HG02623 (cell line): ENCODE measurements at regions not wholly inside any gene's neighbourhood (a gene's known extent, or its start where the extent isn't known, plus 50 kb on each side); places are given as distances from the start of the nearest gene placed in this dataset.
"Not testable (repeated sequence)": the region's sequence is repeated elsewhere in the genome, so short reads cannot be mapped to it uniquely, and the experiment has no call there.

ENCODE experiments used
- ATAC-seq: cut with Tn5 transposase; IDR thresholded peaks from one replicate; pipeline ENCODE4 v1.9.1; 2021; ENCODE audit warnings: moderate library complexity; ENCODE audit not compliant: unreplicated experiment

DNA sequence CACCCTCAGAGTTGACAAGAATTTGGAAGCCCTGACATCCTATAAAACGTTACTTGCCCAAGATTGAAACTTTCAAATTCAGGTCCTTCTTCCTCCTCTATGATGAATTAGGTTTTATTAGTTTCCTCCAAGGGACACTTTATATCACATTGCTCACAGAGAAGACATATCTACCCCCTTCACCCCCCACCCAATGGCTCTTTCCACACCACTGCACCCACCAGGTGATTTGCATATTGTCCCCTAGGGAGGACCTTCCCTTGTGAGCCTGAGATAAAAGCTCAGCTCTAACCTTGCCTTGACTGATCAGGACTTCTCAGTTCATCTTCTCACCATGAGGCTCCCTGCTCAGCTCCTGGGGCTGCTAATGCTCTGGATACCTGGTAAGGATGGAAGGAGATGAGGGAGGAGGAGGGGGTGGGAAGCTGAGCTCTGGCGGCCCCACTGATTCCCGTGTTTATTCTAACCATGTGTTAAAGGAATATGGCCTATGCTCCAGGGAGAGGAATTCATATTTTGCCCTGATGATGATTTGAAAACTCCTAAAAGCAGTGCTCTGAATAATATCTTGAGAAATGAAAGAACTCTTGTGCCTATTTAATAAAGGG lies 1255.8 kb downstream of the RPIA start:
- ATAC-seq: not testable (repeated sequence)

DNA sequence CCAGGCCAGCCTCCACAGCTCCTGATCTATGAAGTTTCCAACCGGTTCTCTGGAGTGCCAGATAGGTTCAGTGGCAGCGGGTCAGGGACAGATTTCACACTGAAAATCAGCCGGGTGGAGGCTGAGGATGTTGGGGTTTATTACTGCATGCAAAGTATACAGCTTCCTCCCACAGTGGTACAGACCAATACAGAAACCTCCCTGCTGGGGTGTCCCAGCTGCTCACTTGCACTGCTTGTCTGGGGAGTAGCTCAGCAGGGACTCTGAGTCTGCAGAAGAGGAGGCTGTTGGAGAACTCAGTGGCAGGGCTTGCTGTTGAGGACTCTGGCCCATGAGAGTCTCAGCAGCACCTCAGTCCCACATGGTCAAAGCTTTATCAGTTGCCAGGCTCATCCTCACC lies 1256.6 kb downstream of the RPIA start:
- not testable (repeated sequence) for ATAC-seq

DNA sequence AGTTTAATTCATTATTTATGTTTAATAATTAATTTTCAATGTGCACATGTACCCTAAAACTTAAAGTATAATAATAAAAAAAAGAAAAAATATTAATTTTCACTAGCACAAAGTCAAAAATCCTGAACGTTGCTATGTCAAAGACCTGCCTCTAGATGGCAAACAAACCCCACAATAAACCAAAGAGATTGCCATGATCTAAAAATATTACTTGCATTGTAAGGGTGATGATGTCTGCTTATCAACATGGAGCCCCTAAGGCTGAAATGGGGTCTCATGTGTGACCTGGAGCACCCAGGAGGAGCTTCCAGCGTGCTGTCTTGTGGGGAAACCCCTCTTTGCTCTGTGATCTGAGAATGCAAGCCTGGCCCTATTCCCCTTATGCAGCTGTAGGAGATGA lies 1259.3 kb downstream of the RPIA start:
- not testable (repeated sequence) for ATAC-seq

DNA sequence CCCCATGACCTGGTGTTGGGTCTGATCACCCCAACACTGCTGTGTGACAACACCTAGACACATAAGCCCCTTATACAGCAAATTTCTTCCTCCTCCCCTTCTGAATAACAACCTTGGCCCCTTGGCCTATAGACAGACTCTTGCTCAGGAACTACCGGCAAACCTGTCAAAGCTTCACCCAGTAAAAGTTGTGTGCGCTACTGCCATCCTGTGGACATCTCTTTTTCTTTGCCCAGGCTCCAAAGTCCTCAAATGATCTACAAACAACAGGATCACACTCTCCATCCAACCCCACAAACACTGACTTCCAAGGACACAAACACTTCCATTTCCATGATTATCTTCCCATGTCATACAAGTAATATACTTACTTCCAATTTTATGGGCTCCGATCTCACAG lies 1265.8 kb downstream of the RPIA start:
- ATAC-seq: not testable (repeated sequence)

DNA sequence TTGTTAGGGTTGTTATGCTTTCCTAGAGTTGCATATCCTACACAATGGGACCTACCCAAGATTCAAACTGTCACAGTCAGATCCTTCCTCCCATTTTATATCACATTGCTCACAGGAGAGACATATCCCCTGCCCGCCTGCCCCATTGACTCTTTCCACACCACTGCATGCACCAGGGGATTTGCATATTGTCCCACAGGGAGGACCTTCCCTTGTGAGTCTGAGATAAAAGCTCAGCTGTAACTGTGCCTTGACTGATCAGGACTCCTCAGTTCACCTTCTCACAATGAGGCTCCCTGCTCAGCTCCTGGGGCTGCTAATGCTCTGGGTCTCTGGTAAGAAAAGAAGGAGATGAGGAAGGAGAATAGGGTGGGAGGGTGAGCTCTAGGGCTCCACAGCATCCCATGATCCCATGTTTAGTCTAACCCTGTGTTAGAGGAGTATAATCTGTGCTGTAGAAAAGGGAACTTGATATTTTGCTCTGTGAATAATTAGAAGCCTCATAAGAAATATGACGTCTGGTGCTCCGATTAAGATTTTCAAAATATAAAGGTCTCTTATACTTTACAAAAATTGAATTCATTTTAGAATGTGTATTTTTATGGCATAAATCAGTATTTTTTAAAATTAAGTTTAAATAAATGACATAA lies 1268.4 kb downstream of the RPIA start:
- ATAC-seq: not testable (repeated sequence)

DNA sequence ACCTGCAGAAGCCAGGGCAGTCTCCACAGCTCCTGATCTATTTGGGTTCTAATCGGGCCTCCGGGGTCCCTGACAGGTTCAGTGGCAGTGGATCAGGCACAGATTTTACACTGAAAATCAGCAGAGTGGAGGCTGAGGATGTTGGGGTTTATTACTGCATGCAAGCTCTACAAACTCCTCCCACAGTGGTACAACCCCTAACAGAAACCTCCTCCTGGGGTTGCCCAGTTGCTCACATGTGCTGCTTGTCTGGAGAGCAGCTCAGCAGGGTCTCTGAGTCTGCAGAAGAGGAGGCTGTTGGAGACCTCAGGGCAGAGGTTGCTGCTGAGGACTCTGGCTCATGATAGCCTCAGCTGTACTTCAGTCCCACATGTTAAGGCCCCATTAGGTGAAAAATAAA lies 1269.1 kb downstream of the RPIA start:
- ATAC-seq: not testable (repeated sequence)

DNA sequence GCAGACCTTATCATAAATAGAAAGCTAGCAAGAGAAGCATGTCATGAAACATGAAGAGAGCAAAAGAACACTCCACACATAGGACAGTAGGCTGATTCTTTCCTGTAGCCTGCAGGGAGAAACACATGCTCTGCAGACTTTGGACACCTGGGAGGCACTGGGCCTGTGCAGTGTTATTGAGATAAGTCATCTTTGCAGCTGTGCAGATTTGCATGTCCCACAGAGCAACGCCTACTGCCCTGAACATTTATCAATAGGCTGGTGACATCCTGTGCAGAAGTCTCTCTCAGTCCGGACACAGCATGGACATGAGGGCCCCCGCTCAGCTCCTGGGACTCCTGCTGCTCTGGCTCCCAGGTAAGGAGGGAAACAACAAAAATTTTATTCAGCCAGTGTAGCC lies 1277.1 kb downstream of the RPIA start:
- ATAC-seq: peak; percentile 68

DNA sequence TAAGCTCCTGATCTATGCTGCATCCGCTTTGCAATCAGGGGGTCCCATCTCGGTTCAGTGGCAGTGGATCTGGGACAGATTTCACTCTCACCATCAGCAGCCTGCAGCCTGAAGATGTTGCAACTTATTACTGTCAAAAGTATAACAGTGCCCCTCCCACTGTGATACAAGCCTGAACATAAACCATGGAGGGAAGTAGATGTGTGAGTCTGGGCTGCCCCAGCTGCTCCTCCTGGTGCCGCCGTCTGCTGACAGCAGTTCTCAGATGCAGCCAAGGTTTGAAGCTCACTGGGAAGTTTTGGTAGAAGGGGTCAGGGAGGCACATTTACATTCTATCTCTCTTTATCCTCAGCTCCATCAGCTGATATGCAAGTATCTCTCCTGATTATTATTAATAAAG lies 1277.7 kb downstream of the RPIA start:
- not testable (repeated sequence) for ATAC-seq

DNA sequence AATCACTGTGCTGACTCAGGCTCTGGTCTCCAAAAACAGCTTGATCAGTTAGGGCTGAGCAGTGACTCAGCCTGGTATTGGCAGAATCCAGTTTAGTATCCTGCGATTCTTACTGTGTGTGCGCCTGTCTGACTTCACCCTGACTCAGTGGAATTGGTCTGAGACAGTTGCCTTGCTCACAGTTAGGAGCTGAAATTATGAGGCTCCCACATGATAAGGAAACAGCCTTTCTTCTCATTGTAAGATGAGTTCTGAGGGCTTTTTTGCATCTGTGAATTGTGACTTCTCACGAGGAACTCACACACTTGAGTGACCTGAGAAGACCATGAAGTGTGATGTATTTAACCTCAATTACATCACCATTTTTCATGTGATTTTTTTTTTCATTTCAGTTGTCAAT lies 1282.4 kb downstream of the RPIA start:
- ATAC-seq: not testable (repeated sequence)

DNA sequence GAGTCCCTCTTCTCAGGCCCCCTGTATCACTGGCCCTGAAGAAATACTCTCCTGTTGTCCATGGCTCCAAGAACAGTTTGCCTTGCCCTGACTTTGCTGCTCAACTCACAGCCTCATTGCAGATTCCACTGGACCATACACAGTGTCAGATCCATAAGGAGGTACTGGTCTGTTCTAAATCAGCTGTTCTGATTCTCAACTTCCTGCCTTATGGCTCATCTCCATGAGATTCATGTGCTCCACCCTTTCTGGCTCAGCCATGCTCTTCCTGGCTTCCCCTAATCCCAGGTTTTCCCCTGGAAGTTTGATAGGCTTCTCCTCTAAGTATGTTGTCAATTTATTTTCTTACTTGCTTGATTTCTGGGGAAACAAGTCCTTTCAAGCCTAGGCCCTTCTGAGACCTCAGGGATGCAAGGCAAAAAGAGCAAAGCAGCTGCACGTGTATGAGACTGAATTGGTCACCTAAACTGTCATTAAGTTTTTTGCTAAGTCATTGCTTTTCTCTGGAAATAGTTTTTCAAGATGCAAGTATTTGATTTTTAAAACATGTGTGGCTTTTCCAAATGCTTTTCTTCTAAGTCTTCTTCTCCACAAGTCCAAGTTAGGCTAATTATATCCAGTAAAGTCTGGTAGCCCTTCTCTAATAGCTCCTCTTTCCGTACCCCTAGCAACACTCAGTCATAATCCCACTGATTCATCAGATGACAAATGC lies 1288.5 kb downstream of the RPIA start:
- ATAC-seq: not testable (repeated sequence)

DNA sequence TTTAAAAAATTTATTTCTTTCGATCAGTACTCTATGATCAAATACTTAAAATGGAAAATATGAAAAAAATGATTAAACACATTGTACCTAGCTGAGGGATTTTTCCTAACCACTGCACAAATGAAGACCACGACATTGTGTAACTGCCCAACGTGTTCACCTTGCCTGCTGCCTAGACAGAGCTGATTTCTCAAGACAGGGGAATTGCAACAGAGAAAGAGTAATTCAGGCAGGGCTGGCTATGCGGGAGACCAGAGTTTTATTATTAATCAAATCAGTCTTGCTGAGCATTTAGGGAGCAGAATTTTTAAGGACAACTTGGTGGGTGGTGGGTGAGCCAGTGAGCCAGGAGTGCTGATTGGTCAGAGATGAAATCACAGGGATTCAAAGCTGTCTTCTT lies 1290.8 kb downstream of the RPIA start:
- not testable (repeated sequence) for ATAC-seq

DNA sequence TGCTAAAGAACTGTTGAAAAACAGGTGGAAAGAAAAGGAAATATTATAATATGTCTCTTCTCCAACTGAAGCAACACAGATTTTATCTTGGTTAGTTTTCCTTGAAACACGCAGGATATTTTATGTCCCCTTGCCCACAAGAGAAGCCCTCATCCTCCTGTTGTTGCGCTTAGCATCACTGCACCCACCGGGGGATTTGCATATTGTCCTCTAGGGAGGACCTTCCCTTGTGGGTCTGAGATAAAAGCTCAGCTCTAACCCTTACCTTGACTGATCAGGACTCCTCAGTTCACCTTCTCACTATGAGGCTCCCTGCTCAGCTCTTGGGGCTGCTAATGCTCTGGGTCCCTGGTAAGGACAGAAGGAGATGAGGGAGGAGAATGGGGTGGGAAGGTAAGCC lies 1294.2 kb downstream of the RPIA start:
- not testable (repeated sequence) for ATAC-seq

DNA sequence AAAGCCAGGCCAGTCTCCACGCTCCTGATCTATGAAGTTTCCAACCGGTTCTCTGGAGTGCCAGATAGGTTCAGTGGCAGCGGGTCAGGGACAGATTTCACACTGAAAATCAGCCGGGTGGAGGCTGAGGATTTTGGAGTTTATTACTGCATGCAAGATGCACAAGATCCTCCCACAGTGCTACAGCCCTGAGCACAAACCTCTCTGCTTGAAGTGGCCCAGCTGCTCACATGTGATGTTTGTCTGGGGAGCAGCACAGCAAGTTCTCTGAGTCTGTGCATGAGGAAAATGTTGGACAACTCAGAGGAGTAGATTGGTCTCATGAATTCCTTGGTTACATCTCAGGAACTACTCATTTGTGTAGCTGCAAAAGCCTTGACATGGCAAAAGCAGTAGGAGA lies 1295.1 kb downstream of the RPIA start:
- not testable (repeated sequence) for ATAC-seq

DNA sequence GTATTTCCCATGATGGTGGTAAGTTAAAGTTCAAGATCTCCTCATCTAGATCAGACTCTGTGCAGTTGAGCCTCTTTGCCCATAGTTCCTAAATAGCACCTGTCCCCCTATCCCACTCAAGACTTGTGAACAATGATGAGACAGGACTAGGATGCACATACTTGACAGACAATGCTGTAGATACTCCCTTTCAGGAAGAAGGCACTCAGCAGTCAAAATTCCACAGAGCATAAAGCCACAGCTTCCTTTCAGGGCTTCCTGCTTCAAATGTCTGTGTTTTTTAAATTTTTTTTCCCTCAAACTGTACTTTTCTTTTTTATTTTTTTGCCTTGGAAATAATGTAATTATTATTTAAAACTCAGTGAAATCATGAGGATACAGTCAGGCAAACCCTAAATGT lies 1305.3 kb downstream of the RPIA start:
- not testable (repeated sequence) for ATAC-seq

DNA sequence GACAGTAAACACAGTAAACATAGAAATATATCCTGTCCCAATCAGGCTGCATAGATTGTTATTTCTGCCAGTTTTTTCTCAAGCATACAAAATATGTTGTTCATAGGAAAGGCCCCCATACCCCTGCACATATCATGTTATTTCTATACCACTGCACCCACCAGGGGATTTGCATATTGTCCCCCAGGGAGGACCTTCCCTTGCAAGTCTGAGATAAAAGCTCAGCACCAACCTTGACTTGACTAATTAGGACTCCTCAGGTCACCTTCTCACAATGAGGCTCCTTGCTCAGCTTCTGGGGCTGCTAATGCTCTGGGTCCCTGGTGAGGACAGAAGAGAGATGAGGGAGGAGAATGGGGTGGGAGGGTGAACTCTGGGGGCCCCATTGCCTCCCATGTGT lies 1313.1 kb downstream of the RPIA start:
- ATAC-seq: not testable (repeated sequence)

DNA sequence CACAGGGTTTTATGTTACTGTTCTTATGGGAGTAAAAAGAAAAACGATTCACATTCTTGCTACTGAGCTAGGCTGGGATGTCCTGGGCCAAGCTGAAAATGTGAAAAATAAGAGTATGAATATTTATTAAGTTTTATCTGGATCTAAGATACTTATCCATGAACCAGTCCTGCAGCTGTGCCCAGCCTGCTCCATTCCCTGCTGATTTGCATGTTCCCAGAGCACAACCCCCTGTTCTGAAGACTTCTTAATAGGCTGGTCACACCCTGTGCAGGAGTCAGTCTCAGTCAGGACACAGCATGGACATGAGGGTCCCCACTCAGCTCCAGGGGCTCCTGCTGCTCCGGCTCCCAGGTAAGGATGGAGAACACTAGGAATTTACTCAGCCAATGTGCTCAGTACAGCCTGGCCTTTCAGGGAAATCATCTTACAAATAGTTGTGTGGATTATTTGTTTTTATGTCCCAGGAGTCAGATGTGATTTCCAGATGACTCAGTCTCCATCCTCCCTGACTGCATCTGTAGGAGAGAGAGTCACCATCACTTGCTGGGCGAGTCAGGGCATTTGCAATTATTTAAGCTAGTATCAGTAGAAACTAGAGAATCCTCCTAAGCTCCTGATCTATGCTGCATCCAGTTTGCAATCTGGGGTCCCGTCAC lies 1319.1 kb downstream of the RPIA start:
- ATAC-seq: not testable (repeated sequence)

DNA sequence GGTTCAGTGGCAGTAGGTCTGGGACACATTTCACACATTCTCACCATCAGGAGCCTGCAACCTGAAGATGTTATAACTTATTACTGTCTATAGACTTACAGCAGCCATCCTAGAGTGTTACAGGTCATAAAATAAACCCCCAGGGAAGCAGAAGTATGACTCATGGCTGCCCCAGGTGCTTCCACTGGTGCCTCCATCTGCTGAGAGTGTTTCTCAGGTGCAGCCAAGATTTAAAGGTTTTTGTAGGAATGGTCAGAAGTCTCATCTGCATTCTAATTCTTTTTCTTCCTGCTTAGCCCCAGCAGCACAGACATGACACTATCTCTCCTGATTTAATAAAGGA lies 1319.6 kb downstream of the RPIA start:
- not testable (repeated sequence) for ATAC-seq

DNA sequence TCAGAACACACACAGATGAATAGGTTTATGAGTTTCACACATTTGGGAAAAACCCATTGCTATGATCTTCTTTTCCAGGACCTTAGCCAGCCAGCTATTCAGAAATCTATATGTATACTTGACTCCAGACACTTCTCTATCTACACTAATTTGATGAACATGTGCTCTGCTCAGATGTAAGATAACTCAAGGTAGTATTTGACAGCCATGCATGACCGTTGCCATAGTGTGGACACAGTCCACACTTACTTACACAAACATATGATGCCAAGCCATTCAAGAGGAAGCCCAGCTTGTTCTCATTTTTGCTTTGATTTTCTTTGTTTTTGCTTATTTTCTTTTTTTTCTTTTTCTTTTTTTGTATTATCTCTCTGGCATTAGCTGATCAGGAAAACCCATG lies 1328.4 kb downstream of the RPIA start:
- not testable (repeated sequence) for ATAC-seq

DNA sequence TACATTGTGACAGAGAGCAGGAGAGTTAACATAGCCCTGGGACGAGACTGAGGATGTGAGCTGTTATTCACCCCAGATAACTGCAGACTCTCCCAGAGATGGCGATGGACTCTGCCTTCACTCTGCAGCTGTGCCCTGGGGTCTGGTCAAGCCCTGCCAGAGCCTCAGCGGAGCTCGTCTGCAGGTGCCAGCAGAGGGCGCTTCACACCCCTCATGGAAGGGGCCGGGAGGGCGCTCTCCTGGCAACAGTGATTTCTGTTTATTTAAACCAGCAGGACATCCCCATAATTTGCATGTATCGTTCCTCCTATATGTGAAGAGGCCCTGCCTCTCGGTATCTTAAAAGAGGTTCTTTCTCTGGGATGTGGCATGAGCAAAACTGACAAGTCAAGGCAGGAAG lies 1329.8 kb downstream of the RPIA start:
- not testable (repeated sequence) for ATAC-seq

DNA sequence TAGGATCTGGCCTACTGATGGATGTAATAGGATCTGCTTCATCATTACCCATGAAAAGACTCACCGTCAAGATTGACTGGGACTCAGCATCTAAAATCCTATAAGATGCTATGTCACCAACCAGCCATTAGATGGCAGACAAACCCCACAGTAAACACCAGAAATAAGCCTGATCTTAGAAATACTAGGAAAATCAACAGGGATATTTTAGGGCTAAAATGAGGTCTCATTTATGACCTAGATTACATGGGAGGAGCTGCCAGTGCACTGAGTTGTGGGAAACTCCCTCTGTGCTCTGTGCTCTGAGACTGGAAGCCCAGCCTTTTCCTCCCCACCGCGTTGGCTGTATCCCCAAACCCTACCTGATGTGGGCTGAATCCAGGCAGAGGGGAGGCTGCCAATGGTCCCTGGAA lies 1335.8 kb downstream of the RPIA start:
- peak; percentile 45 for ATAC-seq

DNA sequence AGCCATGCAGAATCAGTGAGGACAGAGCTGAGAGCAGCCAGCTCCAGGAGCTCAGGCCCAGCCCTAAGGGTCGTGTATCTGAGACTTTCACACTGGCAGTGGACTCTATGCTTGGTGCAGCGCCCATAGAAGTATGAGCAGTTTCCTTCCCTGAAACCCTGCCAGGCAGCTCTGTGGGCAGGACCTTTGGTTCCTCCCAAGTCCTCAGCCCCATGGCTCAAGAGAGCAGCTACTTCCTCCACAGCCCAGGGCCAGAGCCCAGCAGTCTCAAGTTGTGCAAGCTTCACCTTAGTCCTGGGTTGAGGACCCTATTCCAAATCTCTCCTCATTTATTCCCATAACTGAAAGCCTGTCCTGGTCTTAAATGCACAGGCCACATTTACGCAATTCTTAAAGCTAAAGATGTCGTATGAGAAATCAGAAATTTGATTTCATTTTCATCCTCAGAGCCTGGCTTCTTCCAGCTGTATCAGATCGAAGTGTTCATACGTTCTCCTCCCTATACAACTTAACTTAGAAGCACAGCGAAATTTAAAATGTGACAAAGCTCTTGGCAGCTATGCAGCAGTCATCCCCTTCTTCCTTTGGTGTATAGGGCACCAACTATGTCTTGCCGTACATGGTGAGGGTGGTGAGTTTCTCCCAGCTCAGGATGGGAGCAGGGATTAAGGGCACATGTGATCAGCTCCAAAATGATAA lies 1337.1 kb downstream of the RPIA start:
- ATAC-seq: not testable (repeated sequence)
